ENCODE measurements at regions not wholly inside any gene's neighbourhood (a gene's known extent, or its start where the extent isn't known, plus 50 kb on each side); places are given as distances from the start of the nearest gene placed in this dataset.

- Mint-ChIP-seq H3K4me1 (peaks cover 16% of the 10 kb centered on the region), H3K9me3 (no peaks in the 10 kb centered on the region), H3K36me3 (ENCODE audit: low read depth) (no peaks in the 10 kb centered on the region), H3K27me3 (ENCODE audit: insufficient read depth, low read depth, poor library complexity) (no peaks in the 10 kb centered on the region), H3K4me3 (no peak overlapping the region), H3K27ac (no peak overlapping the region)
- ATAC-seq (no peak), DNase-seq (ENCODE audit: low spot score) (no peak)
- H3K4me1 ChIP-seq (ENCODE audit: insufficient read depth): peaks cover 16% of the 10 kb centered on the region
- H3K27ac ChIP-seq (ENCODE audit: low read depth): no peak overlapping the region
- no peak overlapping the region for H3K4me3 ChIP-seq
- no peaks in the 10 kb centered on the region for H4K20me1 ChIP-seq (replicated peaks; ENCODE audit: insufficient read depth)
- no peaks in the 10 kb centered on the region for H3K36me3 ChIP-seq (ENCODE audit: insufficient read depth)
- no peaks in the 10 kb centered on the region for H3F3A ChIP-seq (replicated peaks; ENCODE audit: low read depth)
- TF ChIP-seq EZH2 (IDR thresholded peaks at IDR 0.05; ENCODE audit: low read depth, unreplicated experiment): no peak
- H3K79me2 ChIP-seq (replicated peaks; ENCODE audit: insufficient read depth): no peaks in the 10 kb centered on the region
- no peaks in the 10 kb centered on the region for H3K27me3 ChIP-seq (ENCODE audit: insufficient read depth)
- no peak overlapping the region; the same call in 1 of the 2 replicates for H2AFZ ChIP-seq
- no peaks in the 10 kb centered on the region for H3K9me2 ChIP-seq (ENCODE audit: insufficient read depth)
- H3K4me2 ChIP-seq: no peak overlapping the region
These were observed 172.5 kb upstream of the NETO1 start for GRCh38 chr18:73040247-73040646.

GRCh38 chr18:73038336-73038735 lies 170.5 kb upstream of the NETO1 start:
- Histone ChIP-seq H3K27me3 (ENCODE audit: insufficient read depth) (no peaks in the 10 kb centered on the region), H3K4me2 (no peak overlapping the region), H2AFZ (no peak overlapping the region), H3K27ac (ENCODE audit: low read depth) (no peak overlapping the region), H3K79me2 (replicated peaks; ENCODE audit: insufficient read depth) (no peaks in the 10 kb centered on the region), H4K20me1 (replicated peaks; ENCODE audit: insufficient read depth) (no peaks in the 10 kb centered on the region), H3F3A (replicated peaks; ENCODE audit: low read depth) (no peaks in the 10 kb centered on the region), H3K36me3 (ENCODE audit: insufficient read depth) (no peaks in the 10 kb centered on the region), H3K4me1 (ENCODE audit: insufficient read depth) (peaks cover 16% of the 10 kb centered on the region), H3K9me2 (ENCODE audit: insufficient read depth) (no peaks in the 10 kb centered on the region), H3K4me3 (no peak overlapping the region)
- H3K27ac Mint-ChIP-seq: no peak overlapping the region
- H3K9me3 Mint-ChIP-seq: no peaks in the 10 kb centered on the region
- peaks cover 16% of the 10 kb centered on the region for H3K4me1 Mint-ChIP-seq
- H3K36me3 Mint-ChIP-seq (ENCODE audit: low read depth): no peaks in the 10 kb centered on the region
- ATAC-seq: no peak
- no peak overlapping the region for H3K4me3 Mint-ChIP-seq
- no peaks in the 10 kb centered on the region for H3K27me3 Mint-ChIP-seq (ENCODE audit: insufficient read depth, low read depth, poor library complexity)
- no peak for DNase-seq (ENCODE audit: low spot score)
- no peak for TF ChIP-seq STAT1 (IDR thresholded peaks at IDR 0.05; ENCODE audit: unreplicated experiment)
- TF ChIP-seq REST (IDR thresholded peaks at IDR 0.05; ENCODE audit: unreplicated experiment): no peak
- TF ChIP-seq CREB1 (CRISPR knock-in tag; IDR thresholded peaks at IDR 0.05; ENCODE audit: low read depth): no peak
- no peak for TF ChIP-seq EZH2 (IDR thresholded peaks at IDR 0.05; ENCODE audit: low read depth, unreplicated experiment)
- TF ChIP-seq ZNF331 (CRISPR knock-in tag; IDR thresholded peaks at IDR 0.05; ENCODE audit: low read depth): no peak
- TF ChIP-seq JUNB (IDR thresholded peaks at IDR 0.05; ENCODE audit: unreplicated experiment): no peak
- no peak for TF ChIP-seq ZNF114 (CRISPR knock-in tag; IDR thresholded peaks at IDR 0.05)
- no peak for TF ChIP-seq ZNF462 (CRISPR knock-in tag; IDR thresholded peaks at IDR 0.05)
- TF ChIP-seq, protein P1, sequence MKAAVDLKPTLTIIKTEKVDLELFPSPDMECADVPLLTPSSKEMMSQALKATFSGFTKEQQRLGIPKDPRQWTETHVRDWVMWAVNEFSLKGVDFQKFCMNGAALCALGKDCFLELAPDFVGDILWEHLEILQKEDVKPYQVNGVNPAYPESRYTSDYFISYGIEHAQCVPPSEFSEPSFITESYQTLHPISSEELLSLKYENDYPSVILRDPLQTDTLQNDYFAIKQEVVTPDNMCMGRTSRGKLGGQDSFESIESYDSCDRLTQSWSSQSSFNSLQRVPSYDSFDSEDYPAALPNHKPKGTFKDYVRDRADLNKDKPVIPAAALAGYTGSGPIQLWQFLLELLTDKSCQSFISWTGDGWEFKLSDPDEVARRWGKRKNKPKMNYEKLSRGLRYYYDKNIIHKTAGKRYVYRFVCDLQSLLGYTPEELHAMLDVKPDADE (IDR thresholded peaks at IDR 0.05): no peak
- TF ChIP-seq, protein P2, sequence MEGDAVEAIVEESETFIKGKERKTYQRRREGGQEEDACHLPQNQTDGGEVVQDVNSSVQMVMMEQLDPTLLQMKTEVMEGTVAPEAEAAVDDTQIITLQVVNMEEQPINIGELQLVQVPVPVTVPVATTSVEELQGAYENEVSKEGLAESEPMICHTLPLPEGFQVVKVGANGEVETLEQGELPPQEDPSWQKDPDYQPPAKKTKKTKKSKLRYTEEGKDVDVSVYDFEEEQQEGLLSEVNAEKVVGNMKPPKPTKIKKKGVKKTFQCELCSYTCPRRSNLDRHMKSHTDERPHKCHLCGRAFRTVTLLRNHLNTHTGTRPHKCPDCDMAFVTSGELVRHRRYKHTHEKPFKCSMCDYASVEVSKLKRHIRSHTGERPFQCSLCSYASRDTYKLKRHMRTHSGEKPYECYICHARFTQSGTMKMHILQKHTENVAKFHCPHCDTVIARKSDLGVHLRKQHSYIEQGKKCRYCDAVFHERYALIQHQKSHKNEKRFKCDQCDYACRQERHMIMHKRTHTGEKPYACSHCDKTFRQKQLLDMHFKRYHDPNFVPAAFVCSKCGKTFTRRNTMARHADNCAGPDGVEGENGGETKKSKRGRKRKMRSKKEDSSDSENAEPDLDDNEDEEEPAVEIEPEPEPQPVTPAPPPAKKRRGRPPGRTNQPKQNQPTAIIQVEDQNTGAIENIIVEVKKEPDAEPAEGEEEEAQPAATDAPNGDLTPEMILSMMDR (conservative IDR thresholded peaks at IDR 0.05; ENCODE audit: low read depth in 2 of 2): no peak

Measured in GM23338 (cell line).